A549 (cell line): ENCODE measurements at regions not wholly inside any gene's neighbourhood (a gene's known extent, or its start where the extent isn't known, plus 50 kb on each side); places are given as distances from the start of the nearest gene placed in this dataset.

Experiments
- ATAC-seq, 2 experiments: fragments of 200-7000 bp in 1 of 2; fragments of >200 bp in 1 of 2; cut with Nextera tagmentation in 1 of 2; cut with Tn5 transposase in 1 of 2; 3 replicates each; pipeline versions ENCODE4 v1.8.0 to v1.9.1; 2018 to 2020; ENCODE audit warnings: mild to moderate bottlenecking in 1 of 2, moderate library complexity in 1 of 2
- CTCF ChIA-PET: fragments of 300-600 bp; sonication (Branson Sonifier 250); formaldehyde crosslinking; extraction: SDS; loops from one replicate; lab custom pipeline; 2021; ENCODE audit warnings: antibody characterized with exemption, inconsistent platforms; lab: Yijun Ruan, JAX
- POLR2A ChIA-PET: fragments of 350-600 bp; formaldehyde crosslinking; extraction: SDS; loops from one replicate; lab custom pipeline; 2021; ENCODE audit warnings: antibody characterized with exemption, inconsistent platforms; lab: Yijun Ruan, JAX
- DNase-seq, 2 experiments: peaks; one replicate each; pipeline versions ENCODE4 v3.0.0 to v3.0.0-alpha.2; 2011 to 2016; ENCODE audit warnings: low read depth in 1 of 2, low spot score in 1 of 2
- FAIRE-seq: peaks from 2 replicates; lab custom pipeline; 2011; peaks lifted over from hg19 to GRCh38; lab: Jason Lieb, UNC
- H3K27ac ChIP-seq, 2 experiments: fragments of >200 bp; sonication (Bioruptor Twin); formaldehyde crosslinking; 3 replicates each; pipeline ENCODE4 v1.5.1; 2016 to 2017
- H3K4me1 ChIP-seq: fragments of >200 bp; sonication (Bioruptor Twin); formaldehyde crosslinking; 3 replicates; pipeline ENCODE4 v1.6.1; 2016
- H3K4me2 ChIP-seq: fragments of >200 bp; sonication (Bioruptor Twin); formaldehyde crosslinking; 3 replicates; pipeline ENCODE4 v1.6.1; 2016
- H3K4me3 ChIP-seq: fragments of >200 bp; sonication (Bioruptor Twin); formaldehyde crosslinking; 3 replicates; pipeline ENCODE4 v1.5.1; 2016
- H3K9me3 ChIP-seq: fragments of >200 bp; sonication (Bioruptor Twin); formaldehyde crosslinking; 3 replicates; pipeline ENCODE4 v1.6.1; 2016
- ATOH8 ChIP-seq: fragments of 250-450 bp; sonication (Bioruptor Pico); IDR thresholded peaks from 2 replicates; pipeline ENCODE4 v1.5.0; 2020; ENCODE audit warnings: low read depth, mild to moderate bottlenecking, moderate library complexity
- CEBPB ChIP-seq, 2 experiments: fragments of >200 bp in 1 of 2; sonication (Bioruptor Twin) in 1 of 2; formaldehyde crosslinking in 1 of 2; IDR thresholded peaks; 2 replicates each; pipeline ENCODE4 v1.6.1; 2012 to 2016
- EHF ChIP-seq: fragments of 250-450 bp; sonication (Bioruptor Pico); IDR thresholded peaks from 2 replicates; pipeline ENCODE4 v1.5.0; 2020; ENCODE audit warnings: mild to moderate bottlenecking
- ELK1 ChIP-seq: fragments of 150-350 bp; IDR thresholded peaks from 2 replicates; pipeline ENCODE4 v1.6.1; 2014; ENCODE audit warnings: low read depth, mild to moderate bottlenecking, low read length
- EP300 ChIP-seq, 2 experiments: fragments of >200 bp; sonication (Bioruptor Twin); formaldehyde crosslinking; IDR thresholded peaks; 2 replicates in 1 of 2; 3 replicates in 1 of 2; pipeline ENCODE4 v1.6.1; 2016 to 2017
- FOSB ChIP-seq: fragments of 250-450 bp; sonication (Bioruptor Pico); IDR thresholded peaks from 2 replicates; pipeline ENCODE4 v1.5.0; 2020; ENCODE audit warnings: mild to moderate bottlenecking, moderate library complexity
- FOXS1 ChIP-seq: fragments of 250-450 bp; sonication (Bioruptor Pico); IDR thresholded peaks from 2 replicates; pipeline ENCODE4 v1.5.0; 2020; ENCODE audit warnings: mild to moderate bottlenecking, moderate library complexity
- GATA3 ChIP-seq: IDR thresholded peaks from 2 replicates; pipeline ENCODE4 v1.6.1; 2012; ENCODE audit warnings: borderline replicate concordance
- HEYL ChIP-seq: fragments of 250-450 bp; sonication (Bioruptor Pico); IDR thresholded peaks from 2 replicates; pipeline ENCODE4 v1.8.0; 2021; ENCODE audit warnings: mild to moderate bottlenecking, moderate library complexity
- HMGXB4 ChIP-seq: fragments of 250-450 bp; sonication (Bioruptor Pico); IDR thresholded peaks from 2 replicates; pipeline ENCODE4 v1.5.0; 2021; ENCODE audit warnings: mild to moderate bottlenecking, moderate library complexity, borderline replicate concordance
- HOXB13 ChIP-seq: fragments of 250-450 bp; sonication (Bioruptor Pico); IDR thresholded peaks from 2 replicates; pipeline ENCODE4 v1.5.0; 2020; ENCODE audit warnings: low read depth, mild to moderate bottlenecking, moderate library complexity
- HOXB5 ChIP-seq: fragments of 250-450 bp; sonication (Bioruptor Pico); IDR thresholded peaks from 2 replicates; pipeline ENCODE4 v1.5.0; 2020; ENCODE audit warnings: mild to moderate bottlenecking, moderate library complexity
- KDM1A ChIP-seq: fragments of 200-600 bp; sonication (generic); IDR thresholded peaks from 2 replicates; pipeline ENCODE4 v1.6.1; 2016; ENCODE audit warnings: low read depth, mild to moderate bottlenecking
- MAFK ChIP-seq: fragments of 450-650 bp; IDR thresholded peaks from 2 replicates; pipeline ENCODE4 v1.6.1; 2014; ENCODE audit not compliant: partially characterized antibody
- NPAS2 ChIP-seq: fragments of 250-450 bp; sonication (Bioruptor Pico); IDR thresholded peaks from 2 replicates; pipeline ENCODE4 v1.8.0; 2022; ENCODE audit warnings: mild to moderate bottlenecking, moderate library complexity, borderline replicate concordance
- NR3C1 ChIP-seq: fragments of >200 bp; sonication (Bioruptor Twin); formaldehyde crosslinking; IDR thresholded peaks from 3 replicates; pipeline ENCODE4 v1.6.1; 2017
- PHF8 ChIP-seq: fragments of 200-600 bp; sonication (generic); IDR thresholded peaks from 2 replicates; pipeline ENCODE4 v1.6.1; 2016; ENCODE audit warnings: low read depth, mild to moderate bottlenecking, antibody characterized with exemption, moderate library complexity, borderline replicate concordance
- POLR2AphosphoS2 ChIP-seq: conservative IDR thresholded peaks from 2 replicates; pipeline ENCODE4 v1.6.1; 2012; ENCODE audit warnings: low read length, improper control_type of control experiment, inconsistent platforms
- RAD21 ChIP-seq, 2 experiments: fragments of >200 bp in 1 of 2; sonication (Bioruptor Twin) in 1 of 2; formaldehyde crosslinking in 1 of 2; IDR thresholded peaks in 1 of 2; conservative IDR thresholded peaks in 1 of 2; 2 replicates in 1 of 2; 3 replicates in 1 of 2; pipeline ENCODE4 v1.6.1; 2012 to 2018; ENCODE audit warnings: inconsistent platforms in 1 of 2
- RARB ChIP-seq: fragments of 250-450 bp; sonication (Bioruptor Pico); IDR thresholded peaks from 2 replicates; pipeline ENCODE4 v1.8.0; 2021; ENCODE audit warnings: mild to moderate bottlenecking, moderate library complexity
- REST ChIP-seq: fragments of 200-600 bp; sonication (generic); IDR thresholded peaks from 2 replicates; pipeline ENCODE4 v1.6.1; 2016; ENCODE audit warnings: antibody characterized with exemption, mild to moderate bottlenecking, moderate library complexity
- SMC3 ChIP-seq: fragments of >200 bp; sonication (Bioruptor Twin); formaldehyde crosslinking; IDR thresholded peaks from 3 replicates; pipeline ENCODE4 v1.6.1; 2018; ENCODE audit warnings: inconsistent platforms
- ZFP36 ChIP-seq: fragments of 450-650 bp; IDR thresholded peaks from 2 replicates; pipeline ENCODE4 v1.6.1; 2014; ENCODE audit warnings: borderline replicate concordance; ENCODE audit not compliant: partially characterized antibody
- ZNF302 ChIP-seq: fragments of 250-450 bp; sonication (Bioruptor Pico); IDR thresholded peaks from 2 replicates; pipeline ENCODE4 v1.9.0; 2021; ENCODE audit warnings: inconsistent platforms, mild to moderate bottlenecking, moderate library complexity
- WGBS: methylation state at CpG from one replicate; pipeline ENCODE4 v1.1.6; 2017; ENCODE audit errors: missing lambda C conversion rate; 5-methylcytosine and 5-hydroxymethylcytosine counted together
- TF ChIP-seq, protein P1 (sequence below): IDR thresholded peaks from 2 replicates; pipeline ENCODE4 v1.6.1; 2012; ENCODE audit warnings: low read depth, borderline replicate concordance

DNA sequence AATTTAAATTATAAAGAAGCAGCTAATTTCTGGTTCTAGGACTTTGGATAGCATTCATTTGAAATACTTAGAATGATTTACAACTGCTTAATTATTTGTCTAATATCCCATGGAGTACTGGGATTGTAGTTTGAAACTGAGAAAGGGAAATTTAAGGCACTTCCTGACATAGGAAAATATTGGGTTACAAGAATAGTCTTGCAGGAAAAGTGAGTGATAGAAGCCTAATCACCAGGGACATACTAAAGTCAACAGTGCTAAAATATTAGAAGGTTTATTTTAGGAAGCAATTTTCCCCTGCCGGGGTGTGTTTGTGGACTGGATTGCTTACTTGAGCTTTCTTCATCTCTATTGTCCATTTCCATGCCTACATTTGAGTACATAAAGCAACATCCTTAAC is 661.6 kb downstream of the ADGRL2 start:
- WGBS = 0% methylated on average over 1 of the region's 1 CpG
- DNase-seq (no peak), FAIRE-seq (no peak), ATAC-seq (no peak)
- Histone ChIP-seq H3K4me1 (no peaks in the 10 kb centered on the region), H3K4me2 (no peak overlapping the region), H3K4me3 (no peak overlapping the region), H3K27ac (no peak overlapping the region), H3K9me3 (no peaks in the 10 kb centered on the region)
- ChIA-PET CTCF (no interaction called here), POLR2A (no interaction called here)
- no peak for TF ChIP-seq EP300 (IDR thresholded peaks at IDR 0.05)

GRCh38 chr1:82455342-82455741 is 654.6 kb downstream of the ADGRL2 start:
- H3K9me3 ChIP-seq = no peaks in the 10 kb centered on the region
- DNase-seq (no peak), ATAC-seq (no peak)
- CTCF ChIA-PET = no interaction called here
- WGBS = 79% methylated on average over 1 of the region's 1 CpG
- TF ChIP-seq MAFK = no peak
- TF ChIP-seq HOXB5 (CRISPR knock-in tag) = no peak
- TF ChIP-seq ATOH8 (CRISPR knock-in tag) = no peak
- no peak for TF ChIP-seq FOXS1 (CRISPR knock-in tag)
- TF ChIP-seq POLR2AphosphoS2 = no peak
- TF ChIP-seq, protein P1, sequence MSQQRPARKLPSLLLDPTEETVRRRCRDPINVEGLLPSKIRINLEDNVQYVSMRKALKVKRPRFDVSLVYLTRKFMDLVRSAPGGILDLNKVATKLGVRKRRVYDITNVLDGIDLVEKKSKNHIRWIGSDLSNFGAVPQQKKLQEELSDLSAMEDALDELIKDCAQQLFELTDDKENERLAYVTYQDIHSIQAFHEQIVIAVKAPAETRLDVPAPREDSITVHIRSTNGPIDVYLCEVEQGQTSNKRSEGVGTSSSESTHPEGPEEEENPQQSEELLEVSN = no peak
- no peak for TF ChIP-seq RARB (CRISPR knock-in tag)
- no peak for TF ChIP-seq RAD21 (conservative IDR thresholded peaks at IDR 0.05 in 1 of 2, IDR thresholded peaks at IDR 0.05 in 1 of 2)
- TF ChIP-seq HEYL (CRISPR knock-in tag) = no peak
- TF ChIP-seq NR3C1 = no peak
- TF ChIP-seq HMGXB4 (CRISPR knock-in tag) = no peak
- TF ChIP-seq GATA3 = no peak
- TF ChIP-seq NPAS2 (CRISPR knock-in tag) = no peak
- no peak for TF ChIP-seq HOXB13
- TF ChIP-seq, all 56 proteins: peak for 0
- no peak for FAIRE-seq
- H3K4me2 ChIP-seq = no peak overlapping the region
- no peak overlapping the region for H3K4me3 ChIP-seq
- H3K27ac ChIP-seq = no peak overlapping the region
- POLR2A ChIA-PET = no interaction called here
- no peaks in the 10 kb centered on the region for H3K4me1 ChIP-seq

- TF ChIP-seq GATA3 (no peak), PHF8 (no peak), ATOH8 (CRISPR knock-in tag) (no peak), POLR2AphosphoS2 (no peak), FOXS1 (CRISPR knock-in tag) (no peak), ELK1 (no peak), ZNF302 (CRISPR knock-in tag) (no peak), FOSB (CRISPR knock-in tag) (no peak), RAD21 (conservative IDR thresholded peaks at IDR 0.05 in 1 of 2, IDR thresholded peaks at IDR 0.05 in 1 of 2) (no peak), RARB (CRISPR knock-in tag) (no peak), CEBPB (IDR thresholded peaks at IDR 0.05) (no peak), HEYL (CRISPR knock-in tag) (no peak), REST (no peak), SMC3 (no peak), KDM1A (no peak), ZFP36 (no peak), EHF (CRISPR knock-in tag) (no peak)
- 10% methylated on average over 3 of the region's 3 CpGs for WGBS
- H3K4me3 ChIP-seq = no peak overlapping the region
- H3K4me2 ChIP-seq = no peak overlapping the region
- DNase-seq = no peak
- H3K4me1 ChIP-seq = no peaks in the 10 kb centered on the region
- ChIA-PET CTCF (no interaction called here), POLR2A (no interaction called here)
- H3K9me3 ChIP-seq = no peaks in the 10 kb centered on the region
- no peak for ATAC-seq
- FAIRE-seq = no peak
- no peak overlapping the region for H3K27ac ChIP-seq
Measured at GRCh38 chr1:82454431-82454830, 653.7 kb downstream of the ADGRL2 start.
